HG02588 (cell line): ENCODE measurements at regions not wholly inside any gene's neighbourhood (a gene's known extent, or its start where the extent isn't known, plus 50 kb on each side); places are given as distances from the start of the nearest gene placed in this dataset.
"Not testable (repeated sequence)": the region's sequence is repeated elsewhere in the genome, so short reads cannot be mapped to it uniquely, and the experiment has no call there.

Experiments
- ATAC-seq: cut with Tn5 transposase; IDR thresholded peaks from one replicate; pipeline ENCODE4 v1.9.1; 2021; ENCODE audit warnings: mild to moderate bottlenecking, moderate library complexity; ENCODE audit not compliant: unreplicated experiment

GRCh38 chr11:25159341-25159740, 662.5 kb downstream of the LUZP2 start:
- ATAC-seq, result no peak

GRCh38 chr11:25163421-25163820, 666.6 kb downstream of the LUZP2 start:
- ATAC-seq, result no peak

GRCh38 chr11:25180187-25180586, 683.3 kb downstream of the LUZP2 start:
- no peak for ATAC-seq

- no peak for ATAC-seq
Observed at GRCh38 chr11:25183411-25183810, 686.6 kb downstream of the LUZP2 start.

GRCh38 chr11:25197515-25197914, 700.7 kb downstream of the LUZP2 start:
- no peak for ATAC-seq

- no peak for ATAC-seq
Observed at GRCh38 chr11:25198704-25199103, 701.9 kb downstream of the LUZP2 start.

GRCh38 chr11:25200925-25201324, 704.1 kb downstream of the LUZP2 start:
- ATAC-seq, result no peak

GRCh38 chr11:25206762-25207161, 709.9 kb downstream of the LUZP2 start:
- no peak for ATAC-seq

- no peak for ATAC-seq
Observed at GRCh38 chr11:25211635-25212254, 714.9 kb downstream of the LUZP2 start.

- no peak for ATAC-seq
Observed at GRCh38 chr11:25214535-25215176, 717.8 kb downstream of the LUZP2 start.

- no peak for ATAC-seq
Observed at GRCh38 chr11:25218036-25218435, 721.2 kb downstream of the LUZP2 start.

GRCh38 chr11:25225078-25225477, 728.2 kb downstream of the LUZP2 start:
- ATAC-seq, result no peak

GRCh38 chr11:25242928-25243327, 746.1 kb downstream of the LUZP2 start:
- no peak for ATAC-seq

- no peak for ATAC-seq
Observed at GRCh38 chr11:25244126-25244525, 747.3 kb downstream of the LUZP2 start.

- ATAC-seq, result no peak
Observed at GRCh38 chr11:25247336-25247735, 750.5 kb downstream of the LUZP2 start.

GRCh38 chr11:25252854-25253253, 756.0 kb downstream of the LUZP2 start:
- ATAC-seq, result no peak

- ATAC-seq, result not testable (repeated sequence)
Observed at GRCh38 chr11:25263861-25264260, 767.0 kb downstream of the LUZP2 start.

- ATAC-seq, result no peak
Observed at GRCh38 chr11:25271301-25271700, 774.4 kb downstream of the LUZP2 start.

- no peak for ATAC-seq
Observed at GRCh38 chr11:25272214-25272613, 775.4 kb downstream of the LUZP2 start.

- ATAC-seq, result not testable (repeated sequence)
Observed at GRCh38 chr11:25280821-25281220, 784.0 kb downstream of the LUZP2 start.

GRCh38 chr11:25293166-25293565, 796.3 kb downstream of the LUZP2 start:
- no peak for ATAC-seq

GRCh38 chr11:25298450-25298849, 801.6 kb downstream of the LUZP2 start:
- no peak for ATAC-seq

GRCh38 chr11:25309818-25310217, 813.0 kb downstream of the LUZP2 start:
- ATAC-seq, result no peak
